ENCODE measurements at regions not wholly inside any gene's neighbourhood (a gene's known extent, or its start where the extent isn't known, plus 50 kb on each side); places are given as distances from the start of the nearest gene placed in this dataset.

- H3K27me3 ChIP-seq (replicated peaks), result peaks cover 17% of the 10 kb centered on the region
Observed at GRCh38 chr3:128556384-128556783, 63.4 kb upstream of the GATA2 start.

GRCh38 chr3:128555841-128556240, 62.8 kb upstream of the GATA2 start:
- peaks cover 17% of the 10 kb centered on the region for H3K27me3 ChIP-seq (replicated peaks)
- no peak for DNase-seq
- in situ Hi-C loops (cut with HindIII; ENCODE audit: low pct_ligation_motif_present, low sequenced_read_pairs), result no loop called here
- no peaks in the 10 kb centered on the region for H3K36me3 ChIP-seq (replicated peaks)
- TF ChIP-seq CTCF (IDR thresholded peaks at IDR 0.05; ENCODE audit: low read depth, low read length, missing control alignments), result no peak
- no peak overlapping the region for H3K27ac ChIP-seq
- no peak overlapping the region for H3K4me3 ChIP-seq (ENCODE audit: low read depth, low read length)

More at GRCh38 chr3:128556384-128556783, 63.4 kb upstream of the GATA2 start:
- Histone ChIP-seq H3K36me3 (replicated peaks) (no peaks in the 10 kb centered on the region), H3K4me3 (ENCODE audit: low read depth, low read length) (no peak overlapping the region), H3K27ac (no peak overlapping the region)
- in situ Hi-C loops (cut with HindIII; ENCODE audit: low pct_ligation_motif_present, low sequenced_read_pairs), result no loop called here
- no peak for DNase-seq
- TF ChIP-seq CTCF (IDR thresholded peaks at IDR 0.05; ENCODE audit: low read depth, low read length, missing control alignments), result no peak

GRCh38 chr3:128555098-128555825, 62.3 kb upstream of the GATA2 start:
- in situ Hi-C loops (cut with HindIII; ENCODE audit: low pct_ligation_motif_present, low sequenced_read_pairs), result no loop called here
- H3K27me3 ChIP-seq (replicated peaks), result peaks cover 17% of the 10 kb centered on the region
- TF ChIP-seq CTCF (IDR thresholded peaks at IDR 0.05; ENCODE audit: low read depth, low read length, missing control alignments), result no peak
- DNase-seq, result no peak
- peak overlapping the region; percentile 9 for H3K4me3 ChIP-seq (ENCODE audit: low read depth, low read length)
- H3K36me3 ChIP-seq (replicated peaks), result no peaks in the 10 kb centered on the region
- no peak overlapping the region for H3K27ac ChIP-seq

GRCh38 chr3:128554465-128555097, 61.6 kb upstream of the GATA2 start:
- no peak for DNase-seq
- no peak overlapping the region for H3K4me3 ChIP-seq (ENCODE audit: low read depth, low read length)
- in situ Hi-C loops (cut with HindIII; ENCODE audit: low pct_ligation_motif_present, low sequenced_read_pairs), result no loop called here
- no peaks in the 10 kb centered on the region for H3K36me3 ChIP-seq (replicated peaks)
- no peak for TF ChIP-seq CTCF (IDR thresholded peaks at IDR 0.05; ENCODE audit: low read depth, low read length, missing control alignments)
- peaks cover 17% of the 10 kb centered on the region for H3K27me3 ChIP-seq (replicated peaks)
- H3K27ac ChIP-seq, result no peak overlapping the region

GRCh38 chr3:128554100-128554464, 61.1 kb upstream of the GATA2 start:
- Histone ChIP-seq H3K27me3 (replicated peaks) (peaks cover 17% of the 10 kb centered on the region), H3K36me3 (replicated peaks) (no peaks in the 10 kb centered on the region), H3K27ac (no peak overlapping the region), H3K4me3 (ENCODE audit: low read depth, low read length) (no peak overlapping the region)
- peak; percentile 56 for DNase-seq
- in situ Hi-C loops (cut with HindIII; ENCODE audit: low pct_ligation_motif_present, low sequenced_read_pairs), result no loop called here
- peak; percentile 62 for TF ChIP-seq CTCF (IDR thresholded peaks at IDR 0.05; ENCODE audit: low read depth, low read length, missing control alignments)

Measured in brain microvascular endothelial cell (primary cell).